Prostate gland (tissue), 2 donors: ENCODE measurements at regions not wholly inside any gene's neighbourhood (a gene's known extent, or its start where the extent isn't known, plus 50 kb on each side); places are given as distances from the start of the nearest gene placed in this dataset.
"Not testable (repeated sequence)": the region's sequence is repeated elsewhere in the genome, so short reads cannot be mapped to it uniquely, and the experiment has no call there.

Experiments
- DNase-seq: peaks from one replicate; pipeline ENCODE4 v3.0.0-alpha.2; 2019; ENCODE audit warnings: low spot score
- H3K27ac ChIP-seq, 2 donors: fragments of 200-600 bp; sonication (generic); 2 replicates each; pipeline ENCODE4 v1.5.1; 2017 to 2019
- H3K27me3 ChIP-seq: fragments of 200-600 bp; sonication (generic); replicated peaks from 2 replicates; pipeline ENCODE4 v1.5.1; 2019; ENCODE audit not compliant: insufficient read depth
- H3K36me3 ChIP-seq, 2 donors: fragments of 200-600 bp; sonication (generic); 1 replicate in 1 of 2; 2 replicates in 1 of 2; pipeline versions ENCODE4 v1.5.1 to v1.8.1; 2017 to 2019
- H3K4me1 ChIP-seq: fragments of 200-600 bp; sonication (generic); replicated peaks from 2 replicates; pipeline ENCODE4 v1.5.1; 2019
- H3K4me3 ChIP-seq, 2 donors: fragments of 200-600 bp; sonication (generic); 2 replicates each; pipeline ENCODE4 v1.5.1; 2017 to 2019
- H3K9me3 ChIP-seq: fragments of 200-600 bp; sonication (generic); 2 replicates; pipeline ENCODE4 v1.5.1; 2017
- POLR2A ChIP-seq: fragments of 450-650 bp; IDR thresholded peaks from one replicate; pipeline ENCODE4 v1.6.1; 2016; ENCODE audit warnings: antibody characterized with exemption, mild to moderate bottlenecking
- POLR2AphosphoS5 ChIP-seq: sonication (generic); formaldehyde crosslinking; IDR thresholded peaks from one replicate; pipeline ENCODE4 v1.6.1; 2017; ENCODE audit warnings: antibody characterized with exemption
- WGBS: methylation state at CpG from one replicate; pipeline ENCODE4 v1.1.5; 2018; 5-methylcytosine and 5-hydroxymethylcytosine counted together
- intact Hi-C: fragments of 100-400 bp; cut with DNase I; formaldehyde crosslinking; loops from one replicate; pipeline ENCODE4 v1.14.2; 2022
- TF ChIP-seq, protein P1 (sequence below), 4 experiments: fragments of 200-600 bp in 2 of 4; fragments of 450-650 bp in 2 of 4; sonication (generic) in 2 of 4; IDR thresholded peaks; 1 replicate in 3 of 4; 2 replicates in 1 of 4; pipeline ENCODE4 v1.5.1; 2016 to 2019; ENCODE audit warnings: antibody characterized with exemption in 4 of 4, mild to moderate bottlenecking in 2 of 4, moderate library complexity in 2 of 4

GRCh38 chr5:167415779-167416746, 875.4 kb upstream of the WWC1 start:
- H3K36me3 ChIP-seq = no peaks in the 10 kb centered on the region
- TF ChIP-seq POLR2AphosphoS5 = no peak
- TF ChIP-seq POLR2A = no peak
- TF ChIP-seq, protein P1, sequence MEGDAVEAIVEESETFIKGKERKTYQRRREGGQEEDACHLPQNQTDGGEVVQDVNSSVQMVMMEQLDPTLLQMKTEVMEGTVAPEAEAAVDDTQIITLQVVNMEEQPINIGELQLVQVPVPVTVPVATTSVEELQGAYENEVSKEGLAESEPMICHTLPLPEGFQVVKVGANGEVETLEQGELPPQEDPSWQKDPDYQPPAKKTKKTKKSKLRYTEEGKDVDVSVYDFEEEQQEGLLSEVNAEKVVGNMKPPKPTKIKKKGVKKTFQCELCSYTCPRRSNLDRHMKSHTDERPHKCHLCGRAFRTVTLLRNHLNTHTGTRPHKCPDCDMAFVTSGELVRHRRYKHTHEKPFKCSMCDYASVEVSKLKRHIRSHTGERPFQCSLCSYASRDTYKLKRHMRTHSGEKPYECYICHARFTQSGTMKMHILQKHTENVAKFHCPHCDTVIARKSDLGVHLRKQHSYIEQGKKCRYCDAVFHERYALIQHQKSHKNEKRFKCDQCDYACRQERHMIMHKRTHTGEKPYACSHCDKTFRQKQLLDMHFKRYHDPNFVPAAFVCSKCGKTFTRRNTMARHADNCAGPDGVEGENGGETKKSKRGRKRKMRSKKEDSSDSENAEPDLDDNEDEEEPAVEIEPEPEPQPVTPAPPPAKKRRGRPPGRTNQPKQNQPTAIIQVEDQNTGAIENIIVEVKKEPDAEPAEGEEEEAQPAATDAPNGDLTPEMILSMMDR (IDR thresholded peaks at IDR 0.05) = no peak
- H3K4me1 ChIP-seq = no peaks in the 10 kb centered on the region
- no peak overlapping the region for H3K27ac ChIP-seq
- H3K9me3 ChIP-seq = no peaks in the 10 kb centered on the region
- H3K4me3 ChIP-seq = no peak overlapping the region
- WGBS = 44% methylated on average over 10 of the region's 10 CpGs
- DNase-seq = no peak
- intact Hi-C loops = no loop called here
- H3K27me3 ChIP-seq = no peaks in the 10 kb centered on the region

DNA sequence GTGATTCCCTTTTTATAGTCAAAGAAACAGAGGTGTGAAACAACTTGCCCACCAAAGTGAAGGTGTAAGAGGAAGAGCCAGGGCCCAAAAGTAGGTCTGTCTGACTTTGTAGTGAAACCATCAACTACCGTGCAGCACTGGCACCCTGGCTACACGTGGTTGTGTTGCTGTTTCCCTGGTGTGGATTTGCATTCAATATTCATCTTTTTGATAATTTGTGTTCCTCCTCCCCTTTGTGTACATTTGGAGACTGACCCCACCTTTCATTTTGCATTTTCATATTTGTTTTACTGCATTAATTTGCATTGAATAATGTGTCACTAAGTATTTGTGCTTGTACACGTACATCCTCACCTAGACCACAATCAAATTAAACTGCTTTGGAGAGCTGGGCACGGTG, 873.8 kb upstream of the WWC1 start:
- Histone ChIP-seq H3K27ac (no peak overlapping the region), H3K27me3 (no peaks in the 10 kb centered on the region), H3K4me1 (no peaks in the 10 kb centered on the region), H3K9me3 (no peaks in the 10 kb centered on the region), H3K4me3 (no peak overlapping the region), H3K36me3 (no peaks in the 10 kb centered on the region)
- 85% methylated on average over 4 of the region's 4 CpGs for WGBS
- no peak for TF ChIP-seq POLR2A
- TF ChIP-seq, protein P1 (IDR thresholded peaks at IDR 0.05) = no peak
- TF ChIP-seq POLR2AphosphoS5 = no peak
- DNase-seq = no peak
- intact Hi-C loops = no loop called here

GRCh38 chr5:167425161-167425560, 866.3 kb upstream of the WWC1 start:
- Histone ChIP-seq H3K27me3 (no peaks in the 10 kb centered on the region), H3K4me1 (no peaks in the 10 kb centered on the region), H3K9me3 (no peaks in the 10 kb centered on the region), H3K36me3 (no peaks in the 10 kb centered on the region), H3K27ac (no peak overlapping the region), H3K4me3 (no peak overlapping the region)
- WGBS = 86% methylated on average over 3 of the region's 3 CpGs
- no peak for TF ChIP-seq POLR2AphosphoS5
- no peak for TF ChIP-seq POLR2A
- TF ChIP-seq, protein P1 (IDR thresholded peaks at IDR 0.05) = no peak
- intact Hi-C loops = no loop called here
- no peak for DNase-seq

DNA sequence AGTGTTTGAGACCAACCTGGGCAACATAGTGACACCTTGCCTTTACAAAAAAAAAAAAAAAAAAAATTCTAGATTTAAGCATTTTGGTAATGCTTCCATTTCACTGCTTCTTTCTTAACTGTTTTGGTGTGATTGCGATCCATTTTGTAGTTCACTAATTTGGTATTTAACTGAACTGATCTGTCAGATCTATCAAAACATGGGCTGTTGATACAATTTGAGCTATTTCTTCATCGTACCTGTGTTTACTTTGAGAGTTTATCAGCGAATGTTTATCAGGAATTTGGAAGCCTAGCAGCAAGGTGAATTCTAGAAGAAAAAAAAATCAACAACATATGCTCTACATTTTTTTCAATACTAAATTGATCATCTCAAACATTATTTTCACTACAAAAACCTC, 864.9 kb upstream of the WWC1 start:
- Histone ChIP-seq H3K27me3 (no peaks in the 10 kb centered on the region), H3K36me3 (no peaks in the 10 kb centered on the region), H3K4me1 (no peaks in the 10 kb centered on the region), H3K27ac (no peak overlapping the region), H3K9me3 (no peaks in the 10 kb centered on the region), H3K4me3 (no peak overlapping the region)
- TF ChIP-seq POLR2AphosphoS5 (no peak), POLR2A (no peak)
- TF ChIP-seq, protein P1 (IDR thresholded peaks at IDR 0.05) = no peak
- intact Hi-C loops = no loop called here
- DNase-seq = no peak
- 84% methylated on average over 3 of the region's 3 CpGs for WGBS

DNA sequence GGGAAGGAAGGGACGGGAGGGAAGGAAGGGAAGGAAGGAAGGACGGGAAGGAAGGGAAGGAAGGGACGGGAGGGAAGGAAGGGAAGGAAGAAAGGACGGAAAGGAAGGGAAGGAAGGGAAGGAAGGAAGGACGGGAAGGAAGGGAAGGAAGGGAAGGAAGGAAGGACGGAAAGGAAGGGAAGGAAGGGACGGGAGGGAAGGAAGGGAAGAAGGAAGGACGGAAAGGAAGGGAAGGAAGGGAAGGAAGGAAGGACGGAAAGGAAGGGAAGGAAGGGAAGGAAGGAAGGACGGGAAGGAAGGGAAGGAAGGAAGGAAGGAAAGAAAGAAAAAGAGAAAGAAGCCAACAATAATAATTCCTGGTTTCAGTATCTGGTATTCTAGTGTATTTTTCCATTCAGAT, 863.8 kb upstream of the WWC1 start:
- H3K9me3 ChIP-seq, DNase-seq, H3K4me3 ChIP-seq, H3K36me3 ChIP-seq, intact Hi-C loops, H3K4me1 ChIP-seq, H3K27me3 ChIP-seq, H3K27ac ChIP-seq: not testable (repeated sequence)
- 97% methylated on average over 10 of the region's 10 CpGs for WGBS
